Fibroblast of skin of right biceps (primary cell): ENCODE measurements at regions not wholly inside any gene's neighbourhood (a gene's known extent, or its start where the extent isn't known, plus 50 kb on each side); places are given as distances from the start of the nearest gene placed in this dataset.

Source experiments
- DNase-seq: peaks from one replicate; pipeline ENCODE4 v3.0.0-alpha.2; 2013

DNA sequence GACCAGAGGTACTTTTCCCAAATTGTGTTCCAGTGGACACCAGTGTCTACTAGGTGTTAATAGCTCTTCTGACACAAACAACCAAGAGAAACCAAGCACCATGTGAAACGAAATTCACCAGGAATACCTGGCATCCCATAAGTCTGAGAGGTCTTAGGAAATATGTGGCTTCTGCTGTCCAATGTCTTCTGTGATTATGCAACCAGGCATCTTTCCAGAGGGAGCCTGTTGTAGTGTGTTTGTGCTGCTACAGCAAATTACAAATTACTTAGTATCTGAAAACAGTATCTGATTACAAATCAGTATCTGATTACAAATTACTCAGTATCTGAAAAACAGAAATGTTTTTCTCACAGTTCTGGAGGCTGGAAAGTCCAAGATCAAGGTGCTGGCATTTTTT, 133.6 kb upstream of the NPVF start:
- peak; percentile 12 for DNase-seq

DNA sequence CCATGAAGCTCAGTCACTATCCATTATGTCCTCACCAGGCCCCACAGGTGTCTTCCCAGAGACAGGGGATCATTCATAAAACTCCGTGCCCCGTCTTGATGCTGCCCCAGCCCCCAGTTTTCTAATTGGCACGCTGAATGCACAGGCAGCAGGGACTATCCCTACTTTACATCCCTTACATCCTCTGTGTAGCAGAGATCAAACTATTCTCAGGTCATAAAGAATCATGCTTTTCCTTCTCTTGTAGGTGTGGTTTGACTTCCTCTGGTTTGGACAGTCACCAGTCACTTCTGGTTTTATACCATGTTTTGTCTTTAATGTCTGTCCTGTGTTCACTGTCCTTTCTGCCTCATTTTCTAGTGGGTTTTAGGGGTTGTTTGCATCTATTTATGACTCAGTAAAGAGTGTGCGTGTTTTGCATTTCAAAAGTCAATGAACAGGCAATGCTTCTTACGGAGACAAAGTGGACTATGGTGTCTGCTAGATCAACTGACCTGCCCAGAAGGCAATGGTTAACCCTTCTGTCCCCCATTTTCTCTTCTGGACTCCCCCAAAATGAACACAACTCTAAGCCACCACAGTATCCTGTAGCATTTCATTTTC, 140.4 kb upstream of the NPVF start:
- no peak for DNase-seq

DNA sequence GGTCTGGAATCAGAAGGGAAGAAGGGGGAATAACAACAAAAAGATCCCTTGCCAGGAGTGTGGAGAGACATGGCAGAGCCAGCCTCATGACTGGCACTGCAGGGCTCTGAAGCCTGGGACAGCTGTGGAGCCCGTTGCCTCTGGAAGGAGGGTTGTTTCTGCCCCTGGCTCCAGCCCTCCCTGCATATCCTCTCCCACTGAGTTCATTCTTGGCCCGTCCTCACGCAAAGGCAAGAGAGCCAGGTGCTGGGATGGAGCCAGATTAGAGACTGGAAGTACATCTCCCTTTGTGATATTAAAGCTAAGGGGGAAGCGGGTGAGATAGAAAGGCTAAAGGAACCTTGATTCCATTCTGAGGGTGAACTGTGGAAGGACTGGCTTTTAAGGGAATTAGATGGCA, 141.5 kb upstream of the NPVF start:
- DNase-seq, result no peak

DNA sequence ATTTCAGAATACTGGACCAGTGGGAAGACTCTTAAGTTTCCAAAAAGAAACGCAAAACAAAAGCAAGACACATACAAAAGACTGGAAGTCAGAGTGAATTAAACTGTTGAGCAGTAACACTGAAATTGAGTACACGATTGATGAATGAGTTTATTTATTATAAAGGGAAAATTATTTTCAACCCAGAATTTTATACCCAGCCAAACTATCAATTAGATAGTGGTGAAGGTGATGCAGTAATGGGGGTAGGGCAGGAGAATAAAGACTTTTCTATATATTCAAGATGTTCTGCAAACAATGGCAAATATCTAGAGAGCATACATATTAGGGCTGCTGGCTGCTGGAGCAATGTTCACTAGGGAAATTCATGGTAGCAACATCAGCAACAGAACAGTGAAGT, 143.7 kb upstream of the NPVF start:
- no peak for DNase-seq

DNA sequence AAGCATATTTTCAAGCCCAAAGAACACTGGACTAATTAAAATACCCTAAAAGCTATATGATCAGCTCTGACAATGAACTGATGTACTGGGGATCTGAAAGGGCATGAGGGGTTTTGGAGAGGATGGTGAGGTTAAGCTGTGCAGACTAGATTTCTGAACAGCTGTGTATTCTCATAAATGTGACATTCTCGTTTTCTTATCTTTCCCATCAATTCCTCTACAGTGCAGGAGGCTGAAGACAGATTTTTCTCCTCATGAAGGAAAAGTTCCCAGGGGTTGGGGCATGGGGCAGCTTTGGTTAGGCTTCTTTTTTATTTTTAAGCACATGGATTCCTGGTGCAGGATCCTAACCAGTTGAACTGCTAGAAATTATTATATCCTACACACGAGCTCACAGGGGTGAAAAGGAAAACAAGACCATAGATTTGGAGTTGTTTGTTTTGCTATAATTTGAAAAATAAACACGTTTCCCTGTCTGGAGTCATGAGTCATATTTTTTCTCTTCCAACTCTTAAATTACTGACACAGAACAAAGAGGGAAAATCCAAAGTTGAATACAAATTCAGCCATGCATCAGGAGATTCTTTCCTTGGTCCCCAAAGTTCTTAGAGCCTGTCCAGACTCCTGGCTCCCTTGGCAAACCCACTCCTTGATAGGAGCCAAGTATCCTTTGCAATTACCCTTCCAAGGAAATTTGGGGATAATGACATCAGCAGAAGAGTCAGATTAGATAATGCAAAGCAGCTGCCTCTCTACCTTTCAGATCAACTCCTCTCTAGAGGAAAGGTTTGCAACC, 147.7 kb upstream of the NPVF start:
- no peak for DNase-seq

DNA sequence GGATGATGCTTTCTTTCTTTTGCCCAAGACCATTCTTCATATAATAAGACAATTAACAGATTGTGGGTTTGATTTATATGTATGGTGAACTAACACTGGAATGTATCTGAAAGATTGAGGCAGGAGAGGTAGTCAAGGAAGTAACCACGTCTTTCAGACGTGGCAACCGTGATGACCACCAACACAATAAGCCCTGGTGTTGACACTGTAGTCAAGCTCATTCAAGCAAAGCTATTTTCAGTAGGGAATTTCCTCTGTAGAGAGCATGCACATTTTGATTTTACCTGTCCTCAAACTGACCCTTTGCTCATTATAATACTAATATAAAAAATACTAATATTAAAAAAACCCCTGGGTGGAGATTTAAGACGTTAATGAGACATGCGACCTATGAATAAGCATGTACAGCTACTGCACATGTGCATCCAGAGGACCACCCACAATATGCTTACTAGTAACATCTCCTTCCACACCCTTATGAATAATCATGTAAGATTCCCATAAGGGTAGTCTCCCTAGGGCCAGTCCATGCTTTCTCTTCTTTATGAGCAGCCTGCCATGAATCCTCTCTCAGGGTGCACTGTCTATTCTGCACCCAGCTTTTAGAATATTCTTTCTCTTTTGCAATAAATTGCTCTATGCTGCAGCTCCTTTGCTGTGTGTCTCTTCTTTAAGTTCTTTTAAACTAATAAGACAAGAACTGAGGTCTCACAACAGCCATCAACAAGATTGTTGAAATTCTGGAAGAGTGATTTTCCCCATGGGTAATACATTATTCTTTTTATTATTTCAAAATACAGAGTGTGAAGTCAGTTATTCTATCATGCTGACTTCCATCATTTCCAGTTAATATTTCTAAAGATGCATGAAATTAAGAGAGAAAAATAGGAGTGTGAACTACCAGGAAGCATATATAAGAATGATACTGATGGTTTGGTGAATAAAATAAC, 151.3 kb upstream of the NPVF start:
- DNase-seq, result no peak

DNA sequence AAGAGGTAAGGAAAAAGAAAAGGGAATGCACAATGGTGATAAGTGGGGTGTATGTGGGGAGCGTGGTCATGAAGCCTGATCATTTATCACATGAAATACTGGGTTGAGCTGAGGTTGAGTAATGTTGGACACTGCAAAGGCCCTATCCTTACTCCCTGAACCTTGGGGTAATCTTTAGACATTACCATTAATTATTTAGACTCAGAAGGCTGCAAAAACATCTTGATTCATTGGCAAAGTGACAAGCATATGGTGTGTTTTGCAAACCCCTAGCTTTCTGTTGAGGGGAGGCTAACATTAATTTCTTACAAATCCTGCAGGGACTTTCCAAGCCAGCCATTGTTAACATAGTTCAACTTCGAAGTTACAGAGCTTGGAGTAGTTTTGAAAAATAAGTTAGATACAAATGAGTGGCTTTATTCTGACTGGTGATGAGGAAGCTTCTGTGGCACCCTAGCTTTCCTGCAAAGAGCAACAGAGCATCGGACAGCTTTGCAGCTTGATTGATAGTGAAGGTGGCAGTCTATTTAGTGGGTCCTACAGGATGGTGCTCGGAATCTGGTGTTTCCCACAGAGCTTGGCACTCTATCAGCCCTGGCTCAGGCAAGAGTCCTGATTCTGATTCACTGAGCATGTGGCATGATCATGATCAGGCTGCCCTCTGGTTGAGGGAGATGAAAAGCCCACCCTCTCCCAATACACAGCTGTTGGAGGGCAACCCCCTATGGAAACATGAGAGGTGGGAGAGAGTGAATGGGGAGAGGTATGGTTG, 153.7 kb upstream of the NPVF start:
- DNase-seq, result no peak

DNA sequence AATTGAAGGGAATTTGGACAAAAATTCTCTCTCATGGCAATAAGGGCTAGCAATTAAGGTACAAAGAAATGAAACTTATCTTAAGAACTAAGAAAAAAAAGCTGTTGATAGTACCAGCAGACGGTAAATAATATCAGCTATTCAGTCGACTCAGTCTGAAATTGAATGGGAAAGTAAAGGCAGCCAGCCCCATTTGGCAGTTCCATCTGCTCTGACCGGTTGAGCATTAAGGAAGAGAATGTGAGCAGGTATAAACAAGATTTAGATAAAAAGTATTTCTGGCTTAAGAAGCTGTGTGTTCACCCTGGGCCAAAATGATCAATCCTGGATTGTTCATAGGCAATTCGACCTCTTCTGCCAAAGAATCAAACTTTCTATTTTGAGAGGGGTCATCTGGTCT, 154.6 kb upstream of the NPVF start:
- DNase-seq, result no peak

DNA sequence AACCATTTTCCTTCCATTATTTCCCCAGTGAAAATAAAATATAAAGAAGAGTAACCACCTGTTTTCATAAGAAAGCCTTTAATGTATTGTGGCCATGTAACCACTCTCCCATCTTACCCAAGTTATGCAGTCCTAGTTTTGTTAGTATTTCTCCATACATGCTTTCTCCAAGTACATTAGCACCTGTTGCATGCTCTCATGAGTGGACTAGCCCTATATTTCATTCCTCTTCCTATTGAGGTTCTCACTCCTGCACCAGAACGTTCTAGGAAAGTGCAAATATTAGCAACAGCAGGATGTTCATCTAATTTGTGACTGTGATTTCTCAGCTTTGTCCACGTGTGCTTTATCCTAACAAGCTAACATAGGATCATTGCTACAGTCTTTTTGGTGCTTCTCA, 155.1 kb upstream of the NPVF start:
- DNase-seq, result no peak

DNA sequence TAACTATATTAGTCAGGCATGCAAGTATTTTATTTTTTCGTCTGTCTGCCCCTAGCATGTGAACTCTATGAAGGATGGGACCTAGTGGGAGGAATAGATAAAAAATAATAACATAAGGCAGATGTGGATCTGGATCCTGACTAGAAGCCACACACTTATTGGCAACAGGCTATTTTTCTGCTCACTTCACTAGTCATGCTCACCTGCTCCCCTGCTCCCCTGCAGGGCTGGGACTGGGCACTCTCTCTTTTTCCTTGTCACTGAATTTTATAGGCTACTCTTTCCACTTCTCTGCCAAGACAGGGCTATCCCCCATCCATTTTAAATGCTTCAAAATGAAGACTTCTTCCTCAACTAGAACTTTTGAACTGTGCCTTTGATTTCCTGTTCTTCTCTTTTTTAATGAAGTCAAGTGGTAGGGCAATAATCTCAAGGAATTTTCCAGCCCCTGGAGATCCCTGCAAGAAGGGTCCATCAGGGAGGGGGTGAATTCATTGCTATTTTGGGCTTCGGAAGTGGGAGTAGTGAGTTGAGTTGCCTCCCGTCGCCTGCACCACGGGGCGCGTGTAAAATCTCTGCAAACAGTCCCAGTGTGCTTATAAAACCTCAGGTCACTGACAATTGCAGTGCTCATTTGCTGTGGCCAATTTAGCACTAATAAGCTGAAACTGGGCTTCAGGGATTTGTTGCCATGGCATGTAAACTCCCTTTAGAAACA, 156.7 kb upstream of the NPVF start:
- no peak for DNase-seq

DNA sequence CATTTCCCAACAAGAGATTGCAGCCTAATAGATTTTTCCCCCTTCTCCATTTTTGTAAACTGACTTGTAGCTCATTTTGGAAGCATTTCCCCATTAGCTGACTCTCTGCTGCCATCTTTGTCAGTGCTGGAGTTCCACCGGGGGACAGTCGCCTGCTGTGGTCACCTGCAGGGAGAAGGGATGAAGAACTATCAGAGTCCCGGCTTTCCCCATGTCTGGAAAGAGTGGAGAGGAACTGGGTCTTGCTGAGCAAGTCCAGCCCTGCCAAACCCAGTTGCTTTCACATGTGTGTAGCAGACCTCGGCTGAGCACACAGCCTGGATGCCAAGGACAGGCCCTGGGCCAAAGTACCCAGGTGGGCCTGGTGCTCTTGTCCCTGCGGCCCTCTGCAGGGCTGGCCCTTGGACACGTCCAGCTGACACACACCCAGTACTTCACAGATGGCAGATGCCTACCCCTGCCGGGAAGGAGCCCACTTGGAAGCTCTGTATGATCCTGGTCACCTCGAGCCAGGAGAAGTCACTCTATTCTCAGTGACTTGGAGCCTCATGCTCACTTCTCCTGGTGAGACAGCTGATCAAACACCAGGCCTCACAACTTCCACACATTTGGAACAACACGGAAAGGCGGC, 157.3 kb upstream of the NPVF start:
- DNase-seq, result no peak

DNA sequence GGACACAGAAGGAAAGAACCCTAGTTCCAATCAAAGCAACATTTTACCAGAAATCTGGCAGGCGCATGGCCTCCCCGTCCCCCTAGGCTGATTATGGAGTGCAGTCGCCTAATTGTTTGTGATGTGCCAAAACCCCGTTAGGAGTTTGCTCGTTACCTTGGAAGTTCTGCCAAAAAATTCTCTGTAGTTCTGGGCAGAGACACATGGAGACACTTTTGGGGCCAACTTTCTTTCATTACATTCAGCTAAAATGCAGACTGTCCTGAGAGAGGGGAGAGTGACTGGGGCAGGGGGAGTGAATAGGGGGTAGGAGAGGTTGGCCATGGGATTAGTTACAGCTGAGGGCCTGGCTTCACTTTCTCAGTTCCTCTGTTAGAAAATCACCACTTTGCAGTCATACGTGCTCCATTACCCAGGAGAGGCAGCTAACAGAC, 158.0 kb upstream of the NPVF start:
- DNase-seq, result no peak

DNA sequence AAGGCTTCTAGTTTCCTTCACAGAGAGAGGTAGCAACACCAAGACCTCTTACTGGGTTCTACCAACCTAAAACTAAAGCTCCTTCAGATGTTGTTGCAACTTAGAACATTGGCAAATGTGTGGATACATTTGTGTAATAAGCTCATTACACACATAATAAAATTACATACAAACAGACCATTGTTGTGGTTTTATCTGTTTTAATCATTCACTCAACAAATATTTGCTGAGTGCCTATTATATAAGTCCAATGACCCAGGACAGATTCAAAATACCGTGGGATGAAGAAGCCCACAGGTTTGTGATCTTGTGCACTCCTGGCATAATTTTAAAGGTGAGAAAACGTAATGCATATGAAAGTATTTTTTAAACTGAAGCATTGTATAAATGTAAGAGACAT, 160.4 kb upstream of the NPVF start:
- no peak for DNase-seq

DNA sequence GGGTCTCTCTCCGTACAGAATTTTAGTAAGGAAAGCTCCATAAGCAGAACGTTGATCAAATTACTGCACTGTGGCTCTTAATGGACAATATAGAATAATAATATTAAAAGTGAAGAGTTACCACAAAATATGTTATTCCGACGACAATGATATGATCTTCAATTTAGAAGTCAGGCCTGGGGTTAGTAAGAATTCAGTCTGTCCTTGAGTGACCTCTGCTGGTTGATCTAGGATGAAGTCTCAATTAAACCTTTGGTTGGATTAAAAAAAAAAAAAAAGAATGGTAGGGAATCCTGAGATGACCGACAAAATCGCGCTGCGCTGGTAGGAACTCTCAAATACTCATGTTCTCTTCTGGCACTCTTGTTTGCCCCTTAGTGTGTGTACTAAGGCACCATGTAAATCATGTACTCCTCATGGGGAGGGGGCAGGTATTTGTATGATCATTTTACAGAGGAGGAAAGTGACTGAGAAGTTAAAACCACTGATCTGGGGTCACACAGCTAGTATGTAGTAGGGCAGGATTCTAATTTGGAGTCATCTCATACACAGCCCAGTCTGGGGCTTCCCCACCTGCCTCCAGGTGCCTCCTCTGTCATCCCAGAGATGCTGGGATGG, 161.3 kb upstream of the NPVF start:
- DNase-seq, result peak; percentile 57

DNA sequence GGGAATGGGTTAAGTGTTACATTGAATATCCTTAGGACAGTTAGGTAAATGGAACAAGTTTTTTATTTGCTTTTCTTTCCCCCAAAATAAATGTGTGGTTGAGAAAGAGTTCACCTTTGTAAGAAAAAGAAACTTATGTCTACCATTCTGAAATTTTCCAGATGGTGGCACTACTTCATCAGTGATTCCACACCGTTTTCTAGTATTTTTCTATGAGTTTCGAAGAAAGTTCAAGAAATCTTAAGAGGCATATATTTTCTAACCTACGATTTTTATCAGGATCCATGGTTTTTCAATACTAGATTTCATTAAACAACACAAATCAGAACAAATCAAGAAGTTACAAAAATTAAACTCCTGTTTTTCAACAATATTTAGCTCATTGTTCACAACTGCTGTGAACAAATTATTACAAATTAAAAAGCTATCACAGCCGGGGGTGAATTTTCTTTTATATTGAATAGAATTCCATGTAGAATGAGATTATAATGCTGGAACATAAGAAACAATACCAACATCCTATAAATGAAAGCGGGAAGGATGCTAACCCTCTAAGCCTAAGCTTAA, 163.1 kb upstream of the NPVF start:
- DNase-seq, result peak; percentile 23

DNA sequence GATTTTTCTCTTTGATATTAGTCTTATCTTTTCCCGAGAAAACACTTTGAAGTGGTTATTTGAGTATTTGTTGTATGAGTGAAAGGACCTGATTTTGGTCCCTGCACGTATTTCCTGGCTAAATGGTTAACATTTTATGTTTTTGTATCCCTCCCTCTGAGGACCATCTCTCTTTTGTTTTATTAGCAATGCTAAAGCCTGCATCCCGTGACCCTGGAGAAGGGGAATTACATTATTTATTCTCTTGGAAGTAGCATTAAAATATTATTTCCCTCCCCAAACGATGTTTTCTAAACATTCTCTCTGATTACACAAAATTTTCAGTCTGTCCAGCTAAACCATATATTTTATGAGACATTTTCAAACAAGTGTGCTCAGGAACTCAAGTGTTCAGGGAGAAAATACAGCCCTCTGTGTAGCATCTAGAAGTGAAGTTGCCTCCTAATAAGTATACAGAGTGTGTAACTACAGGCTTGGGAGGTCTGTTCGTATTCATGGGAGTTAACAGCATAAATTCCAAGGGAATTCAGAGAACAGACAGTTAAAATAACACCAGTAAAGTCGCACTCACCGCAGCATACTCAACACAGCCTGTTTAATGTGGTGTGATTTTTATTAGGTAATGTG, 163.8 kb upstream of the NPVF start:
- DNase-seq, result no peak

DNA sequence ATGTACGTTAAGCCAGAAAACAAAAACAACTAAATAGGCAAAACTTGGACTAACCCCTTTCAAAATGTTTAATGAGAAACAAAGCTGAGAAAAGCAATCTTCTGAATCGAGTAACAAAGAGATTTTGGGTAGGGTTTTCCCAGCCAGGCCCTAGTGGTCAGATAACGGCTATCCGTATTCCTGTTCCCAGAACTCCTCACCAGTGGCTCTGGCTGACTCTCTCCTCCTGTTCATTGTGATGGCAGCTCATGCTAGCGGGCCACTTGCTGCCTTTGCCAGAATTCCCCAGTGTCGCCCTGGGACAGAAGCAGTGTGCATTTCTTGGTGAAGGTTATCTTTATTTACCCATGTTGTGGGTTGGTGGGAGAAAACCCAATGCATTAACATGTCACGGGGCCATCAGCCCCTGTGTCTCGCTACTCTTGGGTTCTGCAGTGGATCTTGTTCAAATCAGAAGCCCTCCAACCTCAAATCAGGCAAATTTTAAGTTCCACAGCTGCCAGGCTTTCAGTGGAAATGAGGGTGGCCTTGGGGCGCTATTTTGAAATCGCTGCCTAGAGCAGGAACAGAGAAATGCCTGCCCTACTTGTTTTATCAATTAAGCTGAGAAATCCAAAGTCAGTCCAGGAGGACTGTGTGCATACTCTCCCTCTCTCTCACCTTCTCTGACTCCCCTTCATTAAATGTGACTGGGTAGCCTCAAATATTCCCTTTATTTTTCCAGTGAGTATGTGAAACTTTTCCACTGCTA, 164.5 kb upstream of the NPVF start:
- DNase-seq, result no peak

DNA sequence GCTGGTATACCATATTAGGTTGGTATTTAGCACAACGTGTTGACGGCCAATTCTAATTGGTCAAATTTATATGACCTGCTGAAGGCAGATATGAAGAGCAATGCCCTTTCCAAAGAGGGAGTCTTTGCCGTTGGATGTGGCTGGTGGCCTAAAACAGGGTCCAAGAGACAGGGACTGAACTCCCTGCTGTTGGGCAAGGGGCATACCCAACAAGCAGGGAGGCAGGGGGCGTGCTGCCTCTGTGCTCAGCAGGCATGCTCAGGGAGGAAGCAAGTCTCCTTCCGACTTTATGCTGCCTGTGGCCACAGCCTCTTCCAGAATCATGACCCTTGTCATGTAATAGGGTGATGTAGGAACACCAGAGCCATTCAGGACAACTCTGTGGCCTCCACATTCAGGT, 167.7 kb upstream of the NPVF start:
- no peak for DNase-seq

DNA sequence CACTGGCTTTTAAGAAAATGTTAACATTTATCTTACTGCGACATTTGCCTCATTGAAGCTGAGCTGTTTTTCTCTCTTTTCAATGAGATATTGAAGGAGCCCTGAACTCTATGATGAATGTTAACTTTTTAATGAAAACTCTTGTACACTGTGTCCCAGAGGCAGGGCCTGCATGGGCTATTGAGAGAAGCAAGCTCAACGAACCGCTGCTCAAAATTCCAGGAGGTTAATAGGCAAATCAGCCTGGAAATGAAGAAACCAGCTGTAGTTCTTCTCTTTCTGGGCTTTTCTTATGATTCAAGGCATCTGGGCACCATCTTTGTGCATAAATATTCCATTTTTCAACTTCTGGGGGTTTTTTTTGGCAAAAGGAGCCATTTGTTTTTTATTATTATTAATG, 168.4 kb upstream of the NPVF start:
- DNase-seq, result no peak

DNA sequence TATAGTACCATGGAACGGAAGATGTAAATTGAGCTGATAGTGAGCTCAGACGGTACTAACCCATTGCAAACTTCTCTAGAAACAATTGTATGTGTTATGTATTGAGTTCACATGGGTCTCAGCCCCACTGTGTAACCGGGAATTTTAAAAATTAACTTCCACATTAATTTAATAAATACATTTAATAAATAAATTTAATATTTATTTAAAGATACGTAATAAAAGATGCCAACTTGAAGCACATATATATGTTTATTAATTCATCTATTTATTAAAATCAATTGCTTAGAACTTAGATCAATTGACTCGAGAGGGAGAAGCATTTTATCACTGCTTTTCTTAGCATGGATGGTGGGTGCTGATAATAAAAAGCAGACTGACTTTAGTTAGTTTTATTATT, 170.1 kb upstream of the NPVF start:
- no peak for DNase-seq
